GM23338 (cell line): ENCODE measurements at regions not wholly inside any gene's neighbourhood (a gene's known extent, or its start where the extent isn't known, plus 50 kb on each side); places are given as distances from the start of the nearest gene placed in this dataset.

Source experiments
- ATAC-seq: fragments of 200-7000 bp; cut with Tn5 transposase; 3 replicates; pipeline ENCODE4 v1.9.1; 2020
- DNase-seq: peaks from one replicate; pipeline ENCODE4 v3.0.0-alpha.2; 2015; ENCODE audit warnings: low spot score
- H2AFZ ChIP-seq: fragments of 200-600 bp; sonication (generic); 2 replicates; pipeline ENCODE4 v1.8.0; 2016; ENCODE audit warnings: antibody characterized with exemption, mild to moderate bottlenecking, moderate library complexity
- H3F3A ChIP-seq: fragments of 200-600 bp; sonication (generic); replicated peaks from 2 replicates; pipeline ENCODE4 v1.8.0; 2017; ENCODE audit warnings: antibody characterized with exemption, mixed run types, low read depth
- H3K27ac ChIP-seq: fragments of 200-600 bp; sonication (generic); 2 replicates; pipeline ENCODE4 v1.6.1; 2016; ENCODE audit warnings: low read depth
- H3K27me3 ChIP-seq: fragments of 200-600 bp; sonication (generic); 2 replicates; pipeline ENCODE4 v1.8.0; 2016; ENCODE audit warnings: mild to moderate bottlenecking, mixed run types, moderate library complexity; ENCODE audit not compliant: insufficient read depth
- H3K36me3 ChIP-seq: fragments of 200-600 bp; sonication (generic); 2 replicates; pipeline ENCODE4 v1.8.0; 2016; ENCODE audit warnings: mild to moderate bottlenecking; ENCODE audit not compliant: insufficient read depth
- H3K4me1 ChIP-seq: fragments of 200-600 bp; sonication (generic); 2 replicates; pipeline ENCODE4 v1.8.0; 2016; ENCODE audit warnings: mild to moderate bottlenecking, moderate library complexity; ENCODE audit not compliant: insufficient read depth
- H3K4me2 ChIP-seq: fragments of 200-600 bp; sonication (generic); 2 replicates; pipeline ENCODE4 v1.7.1; 2017; ENCODE audit warnings: mixed run types
- H3K4me3 ChIP-seq: fragments of 200-600 bp; sonication (generic); 2 replicates; pipeline ENCODE4 v1.6.1; 2016; ENCODE audit warnings: mixed run types
- H3K79me2 ChIP-seq: fragments of 200-600 bp; sonication (generic); replicated peaks from 2 replicates; pipeline ENCODE4 v1.8.0; 2017; ENCODE audit warnings: mild to moderate bottlenecking; ENCODE audit not compliant: insufficient read depth
- H3K9me2 ChIP-seq: fragments of 200-600 bp; sonication (generic); 2 replicates; pipeline ENCODE4 v1.8.0; 2017; ENCODE audit not compliant: insufficient read depth
- H4K20me1 ChIP-seq: fragments of 200-600 bp; sonication (generic); replicated peaks from 2 replicates; pipeline ENCODE4 v1.8.0; 2017; ENCODE audit warnings: mild to moderate bottlenecking; ENCODE audit not compliant: insufficient read depth
- H3K27ac Mint-ChIP-seq: 2 replicates; pipeline ENCODE4 v1.8.0; 2020; ENCODE audit warnings: inconsistent platforms, mild to moderate bottlenecking, moderate library complexity, mixed read lengths
- H3K27me3 Mint-ChIP-seq: 3 replicates; pipeline ENCODE4 v1.8.0; 2022; ENCODE audit warnings: low read depth, mild to moderate bottlenecking, moderate library complexity, mixed read lengths, inconsistent platforms; ENCODE audit not compliant: insufficient read depth, poor library complexity
- H3K36me3 Mint-ChIP-seq: 3 replicates; pipeline ENCODE4 v1.8.0; 2021; ENCODE audit warnings: low read depth, mild to moderate bottlenecking, inconsistent platforms, moderate library complexity, mixed read lengths
- H3K4me1 Mint-ChIP-seq: 3 replicates; pipeline ENCODE4 v1.8.0; 2020; ENCODE audit warnings: mild to moderate bottlenecking, inconsistent platforms, mixed read lengths
- H3K4me3 Mint-ChIP-seq: 3 replicates; pipeline ENCODE4 v1.8.0; 2021; ENCODE audit warnings: moderate library complexity, mild to moderate bottlenecking, inconsistent platforms, mixed read lengths
- H3K9me3 Mint-ChIP-seq: 3 replicates; pipeline ENCODE4 v1.8.0; 2020; ENCODE audit warnings: moderate library complexity, mild to moderate bottlenecking, inconsistent platforms, mixed read lengths
- CREB1 ChIP-seq: fragments of 250-450 bp; sonication (Bioruptor Pico); IDR thresholded peaks from 2 replicates; pipeline ENCODE4 v1.5.0; 2020; ENCODE audit warnings: low read depth, mild to moderate bottlenecking, moderate library complexity
- CTCF ChIP-seq, 2 experiments: fragments of 200-600 bp in 1 of 2; sonication (generic) in 1 of 2; conservative IDR thresholded peaks; 2 replicates each; pipeline versions ENCODE4 v1.5.1 to v1.6.1; 2016 to 2017; ENCODE audit warnings: antibody characterized with exemption in 2 of 2, low read depth in 2 of 2, mild to moderate bottlenecking in 2 of 2, moderate library complexity in 1 of 2
- EZH2phosphoT487 ChIP-seq: fragments of 200-600 bp; sonication (generic); IDR thresholded peaks from one replicate; pipeline ENCODE4 v1.8.1; 2018; ENCODE audit warnings: antibody characterized with exemption; ENCODE audit not compliant: unreplicated experiment
- JUNB ChIP-seq: IDR thresholded peaks from one replicate; pipeline ENCODE4 v1.6.1; 2016; ENCODE audit warnings: antibody characterized with exemption; ENCODE audit not compliant: unreplicated experiment
- REST ChIP-seq: IDR thresholded peaks from one replicate; pipeline ENCODE4 v1.6.1; 2018; ENCODE audit warnings: antibody characterized with exemption; ENCODE audit not compliant: unreplicated experiment
- ZNF331 ChIP-seq: fragments of 250-450 bp; sonication (Bioruptor Pico); IDR thresholded peaks from 2 replicates; pipeline ENCODE4 v1.5.0; 2020; ENCODE audit warnings: low read depth, mild to moderate bottlenecking, moderate library complexity
- ZNF462 ChIP-seq: fragments of 250-450 bp; sonication (Bioruptor Pico); IDR thresholded peaks from 2 replicates; pipeline ENCODE4 v1.5.0; 2020; ENCODE audit warnings: mild to moderate bottlenecking, moderate library complexity

GRCh38 chr5:158155811-158156505 lies 297.0 kb upstream of the CLINT1 start:
- DNase-seq = no peak
- Histone ChIP-seq H3K79me2 (no peaks in the 10 kb centered on the region), H3K4me3 (no peak overlapping the region), H3K36me3 (no peaks in the 10 kb centered on the region), H3K27ac (no peak overlapping the region), H3K9me2 (no peaks in the 10 kb centered on the region), H3F3A (no peaks in the 10 kb centered on the region), H3K27me3 (no peaks in the 10 kb centered on the region), H2AFZ (no peak overlapping the region), H3K4me1 (no peaks in the 10 kb centered on the region), H4K20me1 (no peaks in the 10 kb centered on the region), H3K4me2 (no peak overlapping the region)
- Mint-ChIP-seq H3K36me3 (no peaks in the 10 kb centered on the region), H3K9me3 (no peaks in the 10 kb centered on the region), H3K4me3 (no peak overlapping the region), H3K27ac (no peak overlapping the region), H3K4me1 (no peaks in the 10 kb centered on the region), H3K27me3 (peaks cover 6% of the 10 kb centered on the region)
- no peak for TF ChIP-seq ZNF462
- no peak for TF ChIP-seq ZNF331 (CRISPR knock-in tag)
- no peak for TF ChIP-seq JUNB
- no peak for TF ChIP-seq EZH2phosphoT487
- TF ChIP-seq CREB1 = no peak
- TF ChIP-seq REST = no peak
- TF ChIP-seq CTCF (conservative IDR thresholded peaks at IDR 0.05; ENCODE audit: low read depth in 2 of 2) = no peak
- no peak for ATAC-seq
